Upper lobe of left lung (tissue), 4 donors: ENCODE measurements at regions not wholly inside any gene's neighbourhood (a gene's known extent, or its start where the extent isn't known, plus 50 kb on each side); places are given as distances from the start of the nearest gene placed in this dataset.

Source experiments
- EP300 ChIP-seq, 4 donors: sonication (generic); formaldehyde crosslinking; IDR thresholded peaks; one replicate each; pipeline ENCODE4 v1.5.1; 2017; ENCODE audit warnings: antibody characterized with exemption in 4 of 4, control low read depth in 2 of 4
- POLR2AphosphoS5 ChIP-seq, 2 donors: sonication (generic); formaldehyde crosslinking; IDR thresholded peaks; one replicate each; pipeline ENCODE4 v1.5.1; 2017; ENCODE audit warnings: antibody characterized with exemption in 2 of 2

- TF ChIP-seq EP300 (IDR thresholded peaks at IDR 0.05) (no peak), POLR2AphosphoS5 (IDR thresholded peaks at IDR 0.05) (no peak)
Measured at GRCh38 chr14:40009771-40010170, 577.5 kb upstream of the FBXO33 start.
